HEK293T (cell line): ENCODE measurements at regions not wholly inside any gene's neighbourhood (a gene's known extent, or its start where the extent isn't known, plus 50 kb on each side); places are given as distances from the start of the nearest gene placed in this dataset.
"Not testable (repeated sequence)": the region's sequence is repeated elsewhere in the genome, so short reads cannot be mapped to it uniquely, and the experiment has no call there.

Source experiments
- CTCF ChIA-PET: fragments of 350-600 bp; formaldehyde crosslinking; extraction: SDS; loops from one replicate; lab custom pipeline; 2021; ENCODE audit warnings: antibody characterized with exemption, inconsistent platforms; lab: Yijun Ruan, JAX
- POLR2A ChIA-PET: fragments of 350-600 bp; formaldehyde crosslinking; extraction: SDS; loops from one replicate; lab custom pipeline; 2020; ENCODE audit warnings: antibody characterized with exemption, inconsistent platforms; lab: Yijun Ruan, JAX
- DNase-seq: peaks from one replicate; pipeline ENCODE4 v3.0.0; 2012; ENCODE audit warnings: mixed read lengths; ENCODE audit errors: extremely low spot score
- ARNT ChIP-seq: fragments of 450-650 bp; IDR thresholded peaks from 2 replicates; pipeline ENCODE4 v1.6.1; 2017; ENCODE audit warnings: mild to moderate bottlenecking
- BHLHE40 ChIP-seq: fragments of 450-650 bp; IDR thresholded peaks from 2 replicates; pipeline ENCODE4 v1.6.1; 2016; ENCODE audit warnings: mild to moderate bottlenecking, moderate library complexity, borderline replicate concordance
- CTBP1 ChIP-seq: fragments of 450-650 bp; IDR thresholded peaks from 2 replicates; pipeline ENCODE4 v1.6.1; 2016; ENCODE audit warnings: borderline replicate concordance
- ELF4 ChIP-seq: fragments of 450-650 bp; IDR thresholded peaks from 2 replicates; pipeline ENCODE4 v1.6.1; 2017; ENCODE audit warnings: antibody characterized with exemption
- FOXA1 ChIP-seq: fragments of 450-650 bp; IDR thresholded peaks from 2 replicates; pipeline ENCODE4 v1.6.1; 2016; ENCODE audit warnings: mild to moderate bottlenecking
- FOXK2 ChIP-seq: fragments of 450-650 bp; IDR thresholded peaks from 2 replicates; pipeline ENCODE4 v1.6.1; 2016; ENCODE audit warnings: mild to moderate bottlenecking
- FOXM1 ChIP-seq: fragments of 450-650 bp; IDR thresholded peaks from 2 replicates; pipeline ENCODE4 v1.6.1; 2017; ENCODE audit warnings: mild to moderate bottlenecking, borderline replicate concordance
- HDGF ChIP-seq: fragments of 450-650 bp; IDR thresholded peaks from 2 replicates; pipeline ENCODE4 v1.6.1; 2017; ENCODE audit warnings: antibody characterized with exemption, borderline replicate concordance
- L3MBTL2 ChIP-seq: fragments of 450-650 bp; conservative IDR thresholded peaks from 2 replicates; pipeline ENCODE4 v1.6.1; 2016; ENCODE audit warnings: mild to moderate bottlenecking
- LEF1 ChIP-seq: fragments of 450-650 bp; IDR thresholded peaks from 2 replicates; pipeline ENCODE4 v1.6.1; 2017; ENCODE audit warnings: mild to moderate bottlenecking, borderline replicate concordance
- NFRKB ChIP-seq: fragments of 450-650 bp; IDR thresholded peaks from 2 replicates; pipeline ENCODE4 v1.6.1; 2016; ENCODE audit warnings: mild to moderate bottlenecking, moderate library complexity
- SP1 ChIP-seq: fragments of 450-650 bp; IDR thresholded peaks from 2 replicates; pipeline ENCODE4 v1.6.1; 2017
- SUZ12 ChIP-seq: fragments of 450-650 bp; IDR thresholded peaks from 2 replicates; pipeline ENCODE4 v1.6.1; 2016; ENCODE audit warnings: mild to moderate bottlenecking
- TARDBP ChIP-seq: fragments of 450-650 bp; IDR thresholded peaks from 2 replicates; pipeline ENCODE4 v1.6.1; 2016
- ZNF384 ChIP-seq: fragments of 450-650 bp; IDR thresholded peaks from 2 replicates; pipeline ENCODE4 v1.6.1; 2016
- TF ChIP-seq, protein P1 (sequence below): fragments of 450-650 bp; IDR thresholded peaks from 2 replicates; pipeline ENCODE4 v1.6.1; 2016

DNA sequence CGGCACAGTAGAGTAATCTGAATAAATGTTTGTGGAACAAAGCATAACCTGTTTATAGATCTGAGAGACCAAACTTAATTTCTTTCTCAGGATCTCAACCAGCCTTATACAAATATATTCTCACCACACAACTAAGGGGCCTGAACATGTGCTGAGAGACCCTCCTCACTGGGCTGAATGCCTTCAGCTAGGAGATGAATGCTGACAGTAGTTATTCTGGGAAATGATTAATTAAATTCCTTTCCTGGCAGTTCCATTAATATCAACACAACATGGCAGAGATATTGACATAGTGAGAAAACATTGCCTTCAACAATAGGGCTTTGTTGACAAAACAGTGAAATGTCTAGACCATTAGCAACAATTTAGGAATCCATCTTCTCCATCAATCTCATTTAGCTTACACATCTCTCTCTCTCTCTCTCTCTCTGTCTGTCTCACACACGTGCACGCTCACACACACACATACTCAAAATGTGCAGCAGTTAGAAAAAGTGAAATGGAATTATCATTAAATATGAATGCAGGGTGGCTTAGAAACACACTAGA lies 780.8 kb upstream of the CDH8 start:
- CTCF ChIA-PET: no interaction called here

GRCh38 chr16:62814891-62815290 lies 778.7 kb upstream of the CDH8 start:
- ChIA-PET CTCF (no interaction called here), POLR2A (no interaction called here)
- TF ChIP-seq FOXK2: no peak
- no peak for TF ChIP-seq ZNF384
- no peak for TF ChIP-seq CTBP1
- TF ChIP-seq HDGF: no peak
- TF ChIP-seq, protein P1, sequence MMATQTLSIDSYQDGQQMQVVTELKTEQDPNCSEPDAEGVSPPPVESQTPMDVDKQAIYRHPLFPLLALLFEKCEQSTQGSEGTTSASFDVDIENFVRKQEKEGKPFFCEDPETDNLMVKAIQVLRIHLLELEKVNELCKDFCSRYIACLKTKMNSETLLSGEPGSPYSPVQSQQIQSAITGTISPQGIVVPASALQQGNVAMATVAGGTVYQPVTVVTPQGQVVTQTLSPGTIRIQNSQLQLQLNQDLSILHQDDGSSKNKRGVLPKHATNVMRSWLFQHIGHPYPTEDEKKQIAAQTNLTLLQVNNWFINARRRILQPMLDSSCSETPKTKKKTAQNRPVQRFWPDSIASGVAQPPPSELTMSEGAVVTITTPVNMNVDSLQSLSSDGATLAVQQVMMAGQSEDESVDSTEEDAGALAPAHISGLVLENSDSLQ: no peak
- TF ChIP-seq L3MBTL2: no peak
- no peak for TF ChIP-seq LEF1
- TF ChIP-seq FOXA1: no peak
- no peak for TF ChIP-seq FOXM1
- TF ChIP-seq ARNT: no peak
- TF ChIP-seq TARDBP: no peak
- no peak for TF ChIP-seq ELF4
- no peak for TF ChIP-seq BHLHE40
- TF ChIP-seq SUZ12: no peak
- no peak for DNase-seq

More for the DNA sequence above, 780.8 kb upstream of the CDH8 start:
- POLR2A ChIA-PET: no interaction called here
- no peak for DNase-seq
- no peak for TF ChIP-seq CTBP1
- no peak for TF ChIP-seq FOXA1
- TF ChIP-seq NFRKB: no peak
- no peak for TF ChIP-seq TARDBP
- TF ChIP-seq ZNF384: no peak
- TF ChIP-seq FOXM1: no peak

GRCh38 chr16:62805221-62805857 lies 769.1 kb upstream of the CDH8 start:
- CTCF ChIA-PET: no interaction called here
- DNase-seq: no peak
- POLR2A ChIA-PET: no interaction called here
- TF ChIP-seq ELF4: no peak
- TF ChIP-seq, protein P1: no peak
- TF ChIP-seq CTBP1: no peak
- TF ChIP-seq FOXA1: no peak
- no peak for TF ChIP-seq HDGF
- no peak for TF ChIP-seq ZNF384
- TF ChIP-seq SP1: no peak
- no peak for TF ChIP-seq ARNT
- no peak for TF ChIP-seq L3MBTL2

- ChIA-PET POLR2A (no interaction called here), CTCF (no interaction called here)
- DNase-seq: no peak
- TF ChIP-seq ARNT (no peak), ZNF384 (no peak), SUZ12 (no peak), CTBP1 (no peak), NFRKB (no peak), BHLHE40 (no peak), FOXA1 (no peak), L3MBTL2 (no peak), SP1 (no peak), TARDBP (no peak), HDGF (no peak)
- TF ChIP-seq, protein P1: no peak
Observed at GRCh38 chr16:62794724-62795123, 758.5 kb upstream of the CDH8 start.

DNA sequence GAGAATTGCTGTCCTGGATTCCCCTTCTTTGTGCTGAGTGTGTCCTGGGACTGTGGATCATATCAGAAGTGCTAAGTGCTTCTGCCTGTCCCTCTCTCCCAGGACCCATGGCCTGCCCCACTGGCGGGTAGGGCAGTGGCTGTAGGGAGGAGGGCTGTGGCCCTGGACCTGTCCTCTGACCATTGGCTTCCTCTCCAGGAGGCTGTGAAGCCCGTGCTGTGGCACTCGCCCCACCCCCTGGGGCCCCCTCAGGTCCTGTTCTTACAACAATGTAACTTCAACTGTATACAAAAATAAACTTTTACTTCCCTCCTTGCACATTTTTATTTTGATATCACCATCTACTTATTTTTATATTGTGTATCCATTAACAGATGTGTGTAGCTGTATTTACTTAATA lies 743.8 kb upstream of the CDH8 start:
- DNase-seq, CTCF ChIA-PET, POLR2A ChIA-PET: not testable (repeated sequence)

- DNase-seq: no peak
- ChIA-PET CTCF (no interaction called here), POLR2A (no interaction called here)
- TF ChIP-seq, protein P1: no peak
- TF ChIP-seq SP1 (no peak), FOXK2 (no peak), LEF1 (no peak)
Observed at GRCh38 chr16:62764572-62764971, 728.3 kb upstream of the CDH8 start.
